ENCODE measurements at regions not wholly inside any gene's neighbourhood (a gene's known extent, or its start where the extent isn't known, plus 50 kb on each side); places are given as distances from the start of the nearest gene placed in this dataset.

- Mint-ChIP-seq H3K4me1 (ENCODE audit: low read depth) (no peaks in the 10 kb centered on the region), H3K9me3 (peaks cover under 1 to 3% of the 10 kb centered on the region in 2 donors), H3K27ac (no peak overlapping the region), H3K4me3 (no peak overlapping the region), H3K27me3 (ENCODE audit: low read depth) (peaks cover 15% of the 10 kb centered on the region), H3K36me3 (ENCODE audit: insufficient read depth in 2 of 2) (peaks cover 0 to under 1% of the 10 kb centered on the region in 2 donors)
- ATAC-seq (replicated peaks in 1 of 2), result no peak
- no peak for DNase-seq
Measured at GRCh38 chr21:41031701-41032220, 136.2 kb upstream of the BACE2 start.

GRCh38 chr21:41032541-41032940 is 135.4 kb upstream of the BACE2 start:
- no peak for DNase-seq
- Mint-ChIP-seq H3K27me3 (ENCODE audit: low read depth) (peaks cover 9% of the 10 kb centered on the region), H3K27ac (no peak overlapping the region), H3K4me1 (ENCODE audit: low read depth) (no peaks in the 10 kb centered on the region), H3K9me3 (no peaks in the 10 kb centered on the region), H3K4me3 (no peak overlapping the region), H3K36me3 (ENCODE audit: insufficient read depth in 2 of 2) (no peaks in the 10 kb centered on the region)
- ATAC-seq (replicated peaks in 1 of 2), result no peak

GRCh38 chr21:41037212-41037611 is 130.7 kb upstream of the BACE2 start:
- no peaks in the 10 kb centered on the region for H3K36me3 Mint-ChIP-seq (ENCODE audit: insufficient read depth in 2 of 2)
- H3K4me1 Mint-ChIP-seq (ENCODE audit: low read depth), result no peaks in the 10 kb centered on the region
- DNase-seq (no peak), ATAC-seq (replicated peaks in 1 of 2) (no peak)
- no peaks in the 10 kb centered on the region for H3K9me3 Mint-ChIP-seq
- H3K27me3 Mint-ChIP-seq (ENCODE audit: low read depth), result peaks cover 1% of the 10 kb centered on the region
- no peak overlapping the region for H3K4me3 Mint-ChIP-seq
- no peak overlapping the region for H3K27ac Mint-ChIP-seq

- Mint-ChIP-seq H3K27me3 (ENCODE audit: low read depth) (no peaks in the 10 kb centered on the region), H3K4me3 (no peak overlapping the region), H3K9me3 (no peaks in the 10 kb centered on the region), H3K27ac (no peak overlapping the region), H3K4me1 (ENCODE audit: low read depth) (no peaks in the 10 kb centered on the region), H3K36me3 (ENCODE audit: insufficient read depth in 2 of 2) (no peaks in the 10 kb centered on the region)
- DNase-seq (no peak), ATAC-seq (replicated peaks in 1 of 2) (no peak)
Measured at GRCh38 chr21:41037936-41038335, 130.0 kb upstream of the BACE2 start.

- Mint-ChIP-seq H3K27ac (no peak overlapping the region), H3K9me3 (no peaks in the 10 kb centered on the region), H3K36me3 (ENCODE audit: insufficient read depth in 2 of 2) (no peaks in the 10 kb centered on the region), H3K27me3 (ENCODE audit: low read depth) (peaks cover 12% of the 10 kb centered on the region), H3K4me3 (no peak overlapping the region), H3K4me1 (ENCODE audit: low read depth) (no peaks in the 10 kb centered on the region)
- DNase-seq (no peak), ATAC-seq (replicated peaks in 1 of 2) (no peak)
Measured at GRCh38 chr21:41043014-41043413, 124.9 kb upstream of the BACE2 start.

- H3K27ac Mint-ChIP-seq, result no peak overlapping the region
- ATAC-seq (replicated peaks in 1 of 2) (no peak), DNase-seq (no peak)
- no peak overlapping the region for H3K4me3 Mint-ChIP-seq
- no peaks in the 10 kb centered on the region for H3K4me1 Mint-ChIP-seq (ENCODE audit: low read depth)
- no peaks in the 10 kb centered on the region for H3K36me3 Mint-ChIP-seq (ENCODE audit: insufficient read depth in 2 of 2)
- no peaks in the 10 kb centered on the region for H3K9me3 Mint-ChIP-seq
- peaks cover 21% of the 10 kb centered on the region for H3K27me3 Mint-ChIP-seq (ENCODE audit: low read depth)
Measured at GRCh38 chr21:41045534-41046268, 122.3 kb upstream of the BACE2 start.

GRCh38 chr21:41048145-41048544 is 119.8 kb upstream of the BACE2 start:
- Mint-ChIP-seq H3K4me1 (ENCODE audit: low read depth) (no peaks in the 10 kb centered on the region), H3K9me3 (no peaks in the 10 kb centered on the region), H3K27ac (no peak overlapping the region), H3K4me3 (no peak overlapping the region), H3K27me3 (ENCODE audit: low read depth) (peaks cover 26% of the 10 kb centered on the region), H3K36me3 (ENCODE audit: insufficient read depth in 2 of 2) (no peaks in the 10 kb centered on the region)
- ATAC-seq (replicated peaks in 1 of 2) (no peak), DNase-seq (no peak)

GRCh38 chr21:41048623-41049022 is 119.3 kb upstream of the BACE2 start:
- no peak for DNase-seq
- peaks cover 26% of the 10 kb centered on the region for H3K27me3 Mint-ChIP-seq (ENCODE audit: low read depth)
- H3K9me3 Mint-ChIP-seq, result no peaks in the 10 kb centered on the region
- H3K36me3 Mint-ChIP-seq (ENCODE audit: insufficient read depth in 2 of 2), result no peaks in the 10 kb centered on the region
- no peak for ATAC-seq (replicated peaks in 1 of 2)
- H3K4me3 Mint-ChIP-seq, result no peak overlapping the region
- H3K4me1 Mint-ChIP-seq (ENCODE audit: low read depth), result no peaks in the 10 kb centered on the region
- no peak overlapping the region for H3K27ac Mint-ChIP-seq

- Mint-ChIP-seq H3K27ac (no peak overlapping the region), H3K9me3 (no peaks in the 10 kb centered on the region), H3K27me3 (ENCODE audit: low read depth) (peaks cover 14% of the 10 kb centered on the region), H3K36me3 (ENCODE audit: insufficient read depth in 2 of 2) (no peaks in the 10 kb centered on the region), H3K4me1 (ENCODE audit: low read depth) (no peaks in the 10 kb centered on the region), H3K4me3 (no peak overlapping the region)
- DNase-seq, result no peak
- ATAC-seq (replicated peaks in 1 of 2), result no peak
Measured at GRCh38 chr21:41052820-41053555, 115.0 kb upstream of the BACE2 start.

- ATAC-seq (replicated peaks in 1 of 2), result no peak
- Mint-ChIP-seq H3K27me3 (ENCODE audit: low read depth) (peaks cover 14% of the 10 kb centered on the region), H3K27ac (no peak overlapping the region)
Measured at GRCh38 chr21:41054018-41054578, 113.9 kb upstream of the BACE2 start.

GRCh38 chr21:41055266-41055665 is 112.7 kb upstream of the BACE2 start:
- no peaks in the 10 kb centered on the region for H3K4me1 Mint-ChIP-seq (ENCODE audit: low read depth)

More at GRCh38 chr21:41054018-41054578, 113.9 kb upstream of the BACE2 start:
- DNase-seq, result no peak
- no peaks in the 10 kb centered on the region for H3K4me1 Mint-ChIP-seq (ENCODE audit: low read depth)
- no peaks in the 10 kb centered on the region for H3K36me3 Mint-ChIP-seq (ENCODE audit: insufficient read depth in 2 of 2)
- H3K4me3 Mint-ChIP-seq, result no peak overlapping the region
- H3K9me3 Mint-ChIP-seq, result no peaks in the 10 kb centered on the region

GRCh38 chr21:41059871-41060270 is 108.1 kb upstream of the BACE2 start:
- DNase-seq, result no peak
- H3K27ac Mint-ChIP-seq, result no peak overlapping the region
- H3K4me3 Mint-ChIP-seq, result no peak overlapping the region
- ATAC-seq (replicated peaks in 1 of 2), result no peak
- H3K4me1 Mint-ChIP-seq (ENCODE audit: low read depth), result no peaks in the 10 kb centered on the region
- H3K27me3 Mint-ChIP-seq (ENCODE audit: low read depth), result peaks cover 16% of the 10 kb centered on the region
- no peaks in the 10 kb centered on the region for H3K9me3 Mint-ChIP-seq
- no peaks in the 10 kb centered on the region for H3K36me3 Mint-ChIP-seq (ENCODE audit: insufficient read depth in 2 of 2)

More at GRCh38 chr21:41055266-41055665, 112.7 kb upstream of the BACE2 start:
- Mint-ChIP-seq H3K4me3 (no peak overlapping the region), H3K27ac (no peak overlapping the region), H3K9me3 (no peaks in the 10 kb centered on the region), H3K27me3 (ENCODE audit: low read depth) (peaks cover 16% of the 10 kb centered on the region), H3K36me3 (ENCODE audit: insufficient read depth in 2 of 2) (no peaks in the 10 kb centered on the region)
- no peak for DNase-seq
- no peak for ATAC-seq (replicated peaks in 1 of 2)

GRCh38 chr21:41061701-41062100 is 106.3 kb upstream of the BACE2 start:
- Mint-ChIP-seq H3K9me3 (no peaks in the 10 kb centered on the region), H3K4me1 (ENCODE audit: low read depth) (no peaks in the 10 kb centered on the region), H3K36me3 (ENCODE audit: insufficient read depth in 2 of 2) (no peaks in the 10 kb centered on the region), H3K4me3 (no peak overlapping the region), H3K27ac (no peak overlapping the region), H3K27me3 (ENCODE audit: low read depth) (peaks cover 25% of the 10 kb centered on the region)
- no peak for DNase-seq
- no peak for ATAC-seq (replicated peaks in 1 of 2)
